GM21360 (cell line): ENCODE measurements at regions not wholly inside any gene's neighbourhood (a gene's known extent, or its start where the extent isn't known, plus 50 kb on each side); places are given as distances from the start of the nearest gene placed in this dataset.

Experiments used
- ATAC-seq: cut with Tn5 transposase; IDR thresholded peaks from one replicate; pipeline ENCODE4 v1.9.1; 2021; ENCODE audit warnings: mild to moderate bottlenecking, moderate library complexity; ENCODE audit not compliant: unreplicated experiment

DNA sequence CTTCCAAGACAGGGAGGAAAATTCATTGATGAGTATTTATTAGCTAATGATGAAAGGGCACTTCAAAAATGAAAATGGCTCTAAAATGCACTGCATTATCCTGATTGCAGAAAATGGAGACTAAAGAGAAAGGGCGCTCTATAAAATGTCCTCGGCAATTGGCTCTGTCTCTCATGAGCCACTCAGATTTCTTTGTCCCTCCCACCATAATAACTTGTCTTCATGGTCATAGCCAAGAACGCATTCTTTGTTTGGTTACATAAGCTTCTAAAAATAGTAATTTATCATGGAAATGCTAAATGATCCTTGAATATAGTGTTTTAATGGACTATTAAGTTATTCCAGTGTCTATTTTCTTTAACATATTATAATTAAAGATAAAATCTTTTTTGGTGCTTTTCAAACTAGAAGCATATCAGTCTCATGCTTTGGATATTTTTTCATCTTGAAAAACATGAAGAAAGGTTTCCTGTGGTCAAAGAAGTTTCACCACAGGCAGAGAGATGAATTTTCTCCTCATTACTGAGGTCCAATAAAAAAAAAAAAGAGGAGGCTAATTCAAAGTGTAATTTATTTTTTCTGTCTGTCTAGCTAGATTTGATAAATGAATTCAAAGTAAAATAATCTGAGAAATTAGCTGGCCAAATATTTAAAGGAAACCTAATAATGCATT lies 238.1 kb upstream of the BLID start:
- ATAC-seq = no peak

DNA sequence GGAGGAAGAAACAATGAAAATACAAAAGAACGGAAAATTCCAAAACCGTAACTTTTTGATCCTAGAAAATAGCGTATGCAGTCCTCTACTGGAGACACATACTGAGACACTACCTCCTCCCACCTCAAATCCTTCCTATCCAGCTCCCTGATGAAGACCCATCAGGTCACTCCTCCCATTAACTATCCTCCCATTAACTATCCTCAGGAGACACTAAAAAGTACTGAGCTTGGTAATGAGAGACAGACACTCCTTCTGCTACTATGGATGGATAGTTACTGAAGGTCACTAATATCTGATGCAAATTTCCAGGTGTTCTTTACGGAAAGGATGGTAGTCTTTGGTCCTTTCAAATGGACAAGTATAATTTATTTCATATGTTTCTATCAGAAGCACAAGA lies 237.5 kb upstream of the BLID start:
- no peak for ATAC-seq

DNA sequence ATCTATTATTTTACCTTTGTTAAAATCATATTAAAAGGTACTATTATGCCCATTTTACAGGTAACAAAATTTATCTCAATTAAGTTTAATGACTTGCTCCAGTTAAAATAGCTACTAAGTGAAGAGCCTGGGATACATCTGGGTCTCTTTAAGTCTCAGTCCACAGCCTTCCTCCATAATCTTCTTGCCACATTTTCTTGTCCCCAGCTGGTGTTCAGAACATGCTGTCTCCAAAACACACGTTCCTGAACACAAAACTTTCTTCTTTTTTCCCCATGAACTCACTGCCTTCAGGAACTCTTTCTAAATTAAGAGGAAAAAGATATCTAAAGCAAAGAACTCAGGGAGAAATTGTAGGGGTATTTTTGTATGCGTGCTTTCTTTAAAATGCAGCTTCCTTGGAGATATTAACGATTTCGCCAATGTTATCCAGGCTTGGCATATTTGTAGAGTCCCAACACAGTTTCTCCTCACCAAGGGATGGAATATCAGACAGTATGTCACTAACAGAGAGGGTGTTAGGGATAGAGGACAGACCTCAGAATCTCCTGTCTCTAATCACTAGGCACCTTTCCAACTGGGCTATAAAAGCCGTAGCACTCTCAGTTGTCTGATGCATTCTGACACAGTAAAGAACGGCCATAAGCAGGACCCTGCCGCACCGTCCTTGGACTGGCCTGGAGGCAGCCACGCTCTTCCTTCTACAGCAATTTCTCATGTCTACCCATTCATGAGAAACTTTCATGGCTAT lies 232.8 kb upstream of the BLID start:
- no peak for ATAC-seq

DNA sequence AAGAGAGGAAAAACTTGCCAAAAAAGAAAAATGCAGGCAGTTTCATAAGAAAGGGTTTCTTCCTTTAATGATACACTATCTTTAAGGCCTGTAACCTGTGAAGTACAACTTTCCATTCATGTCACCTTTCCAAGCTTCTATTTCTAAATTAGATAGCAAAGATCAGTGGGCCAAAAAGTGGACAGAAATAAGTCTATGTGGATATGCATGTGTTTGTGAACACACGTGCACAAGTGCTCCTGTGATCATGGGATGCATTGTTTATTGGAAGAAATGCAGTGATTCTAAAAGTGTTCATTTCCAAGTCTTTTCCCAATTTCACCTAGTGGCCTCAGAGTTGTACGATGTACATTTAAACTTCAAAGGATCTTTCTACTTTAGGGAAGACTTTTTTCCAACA lies 230.0 kb upstream of the BLID start:
- ATAC-seq = no peak

DNA sequence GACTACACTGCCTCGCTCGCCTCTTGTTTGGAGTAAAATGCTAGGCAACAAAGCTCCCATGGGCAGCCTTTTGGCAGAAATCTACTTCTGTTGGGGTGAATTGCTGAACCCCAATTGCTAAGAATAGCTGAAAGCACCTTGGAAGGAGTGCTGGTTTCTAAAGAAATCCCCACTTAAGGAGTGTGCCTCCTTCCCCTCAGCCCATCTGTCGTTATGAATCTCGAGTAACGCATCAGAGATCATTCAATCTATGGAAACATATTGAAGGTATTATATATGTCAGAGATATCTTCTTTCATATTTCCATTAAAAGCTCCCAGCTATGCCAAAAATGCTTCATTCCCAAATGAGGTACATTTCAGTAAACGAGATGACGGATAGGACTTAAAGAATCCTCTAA lies 229.6 kb upstream of the BLID start:
- no peak for ATAC-seq

DNA sequence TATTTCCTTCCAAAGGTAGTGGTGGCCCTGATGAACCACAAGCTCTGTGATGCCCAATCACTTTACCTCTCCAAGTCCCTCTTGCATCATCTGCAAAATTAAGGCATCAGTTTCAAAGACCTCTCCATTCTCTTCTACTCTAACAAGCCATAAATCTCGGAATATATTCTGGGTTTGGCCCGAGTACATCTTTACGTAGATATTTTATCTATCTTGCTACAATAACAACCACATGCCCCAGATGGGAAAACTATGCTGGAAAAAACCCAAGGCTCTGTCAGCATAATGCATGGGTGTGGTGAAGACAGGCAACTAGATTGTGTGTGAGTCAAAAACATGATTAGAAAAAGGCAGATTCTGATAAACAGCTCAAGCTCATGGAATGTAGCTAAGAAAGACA lies 228.2 kb upstream of the BLID start:
- no peak for ATAC-seq

DNA sequence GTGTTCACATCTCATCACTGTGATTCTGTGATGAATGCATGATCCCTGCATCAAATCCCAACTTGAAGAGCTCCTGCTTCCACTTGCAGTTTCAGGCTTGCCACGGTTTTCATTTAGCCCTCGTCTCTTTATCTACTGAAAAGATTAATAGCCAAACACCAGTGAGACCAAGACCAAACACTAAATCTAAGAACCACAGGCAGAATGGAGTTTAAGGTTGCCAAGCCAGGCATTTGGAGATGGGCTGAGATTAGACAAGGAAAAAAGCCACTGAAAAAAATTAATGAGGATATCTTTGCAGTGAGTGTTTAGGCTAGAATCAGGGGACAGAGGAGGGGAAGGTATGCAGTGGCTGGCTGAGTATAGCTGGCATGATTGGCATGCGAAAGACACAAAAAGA lies 227.2 kb upstream of the BLID start:
- no peak for ATAC-seq

DNA sequence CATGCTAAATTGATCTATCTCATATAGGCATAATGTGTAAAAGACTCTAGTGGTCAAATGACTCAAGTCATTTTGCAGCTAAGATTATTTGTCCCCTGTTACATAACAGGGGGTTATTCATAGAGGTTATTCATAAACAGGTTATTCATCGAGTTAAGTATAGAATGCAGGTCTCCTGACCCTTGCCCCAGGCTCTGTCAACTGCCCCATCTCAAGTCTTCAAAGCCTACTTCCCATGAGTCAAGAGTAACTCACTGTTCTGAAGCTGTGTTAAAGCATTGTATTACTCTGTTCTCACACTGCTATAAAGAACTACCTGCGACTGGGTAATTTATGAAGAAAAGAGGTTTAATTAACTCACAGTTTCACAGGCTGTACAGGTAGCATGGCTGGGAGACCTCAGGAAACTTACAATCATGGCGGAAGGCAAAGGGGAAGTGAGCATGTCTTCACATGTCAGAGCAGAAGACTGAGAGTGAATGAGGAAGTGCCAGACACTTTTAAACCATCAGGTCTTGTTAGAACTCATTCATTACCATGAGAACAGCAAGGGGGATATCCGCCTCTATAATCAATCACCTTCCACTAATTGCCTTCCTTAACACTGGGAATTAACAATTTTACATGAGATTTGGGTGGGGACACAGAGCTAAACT lies 226.2 kb upstream of the BLID start:
- ATAC-seq = no peak

DNA sequence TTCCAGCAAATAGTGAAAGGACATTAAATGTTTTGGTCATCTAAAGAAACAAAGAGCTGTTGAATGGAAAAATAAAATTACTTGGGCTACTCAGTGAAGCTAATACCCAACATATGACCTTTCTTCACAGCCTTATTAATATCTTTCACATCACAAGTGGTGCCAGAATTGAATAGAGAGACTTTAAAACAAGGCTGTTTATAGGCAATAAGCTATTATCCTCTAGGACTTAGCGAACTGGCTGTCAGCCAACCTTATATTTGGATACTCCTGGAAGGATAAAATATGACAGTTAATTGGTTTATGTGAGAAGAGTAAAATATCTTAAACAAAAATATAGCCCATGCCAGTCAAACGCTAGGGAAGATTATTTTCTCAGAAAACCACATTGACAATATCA lies 225.5 kb upstream of the BLID start:
- ATAC-seq = no peak

DNA sequence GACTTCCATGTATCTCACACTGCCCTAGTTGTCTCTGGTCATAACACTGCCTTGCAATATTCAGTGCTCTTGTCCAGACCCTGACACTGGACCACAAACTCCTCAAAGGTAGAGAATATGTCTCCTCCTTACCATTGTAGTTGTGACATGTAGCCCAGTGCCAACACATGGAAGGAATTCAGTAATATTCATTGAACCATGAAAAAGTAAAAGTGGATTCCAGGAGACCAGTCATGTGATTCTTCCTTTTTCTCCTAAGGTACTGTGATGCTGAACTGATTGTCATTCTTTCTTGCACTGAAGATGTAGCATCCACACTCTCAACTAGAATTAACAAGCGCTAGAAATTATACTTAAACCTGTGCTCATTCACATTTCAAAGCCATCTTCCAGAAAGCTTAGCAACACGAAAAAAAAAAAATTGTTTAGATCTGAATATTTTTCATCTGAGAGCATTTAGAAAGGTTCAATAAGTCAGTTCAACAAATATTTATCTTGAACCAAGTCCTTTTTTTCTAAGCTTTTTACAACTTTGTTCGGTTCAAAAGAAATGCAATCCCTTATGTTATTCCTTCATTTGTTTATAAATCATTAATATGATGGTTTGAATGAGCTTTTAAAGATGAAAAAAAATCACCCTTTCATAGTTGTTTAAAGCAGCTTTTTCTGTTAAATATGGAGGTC lies 224.7 kb upstream of the BLID start:
- no peak for ATAC-seq

DNA sequence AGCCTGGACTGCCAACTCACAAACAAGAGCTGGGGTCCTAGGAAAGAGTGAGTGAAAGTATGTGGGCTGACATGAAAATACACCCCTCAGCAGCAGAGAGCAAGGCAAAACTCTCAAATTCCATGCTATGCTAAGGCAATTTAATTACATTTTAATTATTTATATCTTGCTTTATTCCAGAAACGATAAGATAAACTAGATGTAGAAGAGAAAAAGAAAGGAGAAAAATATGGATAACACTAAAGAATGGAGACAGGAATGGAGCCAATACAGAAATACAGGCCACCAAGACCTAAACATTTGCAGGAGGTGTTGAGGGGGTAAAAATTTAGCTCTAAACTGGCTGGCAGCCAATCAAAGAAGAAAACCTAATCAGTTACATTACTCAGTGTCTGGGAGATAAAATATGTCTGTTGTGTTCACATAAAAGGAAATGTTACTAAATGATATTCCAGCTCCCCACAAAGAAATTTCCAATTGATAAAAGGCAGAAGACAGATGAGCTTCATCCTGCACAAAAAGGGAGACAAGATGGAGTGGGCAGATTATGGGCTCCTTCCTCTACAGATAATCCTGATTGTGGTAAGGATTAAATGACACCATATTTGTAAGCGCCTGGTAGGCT lies 223.5 kb upstream of the BLID start:
- no peak for ATAC-seq

DNA sequence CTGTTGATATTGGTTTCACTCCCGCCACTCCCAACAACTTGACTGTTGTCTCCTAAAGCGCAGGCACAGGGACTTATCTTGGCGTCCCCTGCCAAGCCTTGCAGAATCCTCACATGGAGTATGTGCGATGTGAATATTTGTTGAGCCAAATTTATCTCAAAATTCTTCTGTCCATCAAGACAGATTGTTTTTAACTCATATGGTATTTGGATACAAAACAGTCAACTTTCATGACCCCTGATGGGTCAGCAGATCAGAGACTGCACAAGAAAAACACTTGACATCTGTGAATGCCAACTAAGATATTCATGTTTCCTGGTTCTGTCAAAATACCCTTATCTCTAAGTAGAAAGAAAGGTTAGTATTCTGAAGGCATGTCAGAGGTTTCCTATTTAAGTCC lies 221.7 kb upstream of the BLID start:
- ATAC-seq = no peak

DNA sequence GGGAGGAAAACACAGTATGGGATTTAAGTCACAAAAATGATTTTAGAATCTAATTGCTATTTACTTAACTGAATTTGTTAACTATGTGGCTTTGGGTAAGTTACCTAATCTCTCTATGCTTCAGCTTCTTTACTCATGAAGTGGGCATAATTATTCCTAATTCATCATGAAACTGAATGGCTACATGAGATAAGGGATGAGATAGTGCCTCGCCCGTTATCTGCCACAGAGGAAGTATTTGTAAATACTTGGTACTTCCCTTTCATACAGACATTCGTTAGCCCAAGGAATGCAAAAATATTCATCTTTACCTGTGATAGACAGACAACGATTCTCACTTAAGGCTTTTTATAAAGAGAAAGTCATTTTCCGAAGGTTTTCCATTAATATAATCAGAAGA lies 221.2 kb upstream of the BLID start:
- ATAC-seq = no peak

DNA sequence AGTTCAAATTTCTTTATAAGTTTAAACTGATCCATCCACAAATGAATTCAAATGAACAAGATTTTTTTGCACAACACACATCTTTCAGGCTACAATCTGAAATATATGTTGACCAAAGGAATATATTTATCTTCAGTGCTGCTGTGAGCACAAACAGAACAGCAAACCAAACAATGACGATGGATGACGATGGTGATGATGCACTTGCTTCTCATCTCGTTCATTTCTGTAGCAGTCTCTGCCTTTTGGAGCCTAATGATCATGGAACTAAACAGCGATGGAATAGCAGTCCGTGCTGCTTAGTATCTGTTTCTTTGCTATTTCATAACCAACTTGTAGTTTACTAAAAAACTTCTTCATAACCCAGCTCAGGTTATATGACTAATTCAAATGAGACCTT lies 220.7 kb upstream of the BLID start:
- ATAC-seq = no peak

DNA sequence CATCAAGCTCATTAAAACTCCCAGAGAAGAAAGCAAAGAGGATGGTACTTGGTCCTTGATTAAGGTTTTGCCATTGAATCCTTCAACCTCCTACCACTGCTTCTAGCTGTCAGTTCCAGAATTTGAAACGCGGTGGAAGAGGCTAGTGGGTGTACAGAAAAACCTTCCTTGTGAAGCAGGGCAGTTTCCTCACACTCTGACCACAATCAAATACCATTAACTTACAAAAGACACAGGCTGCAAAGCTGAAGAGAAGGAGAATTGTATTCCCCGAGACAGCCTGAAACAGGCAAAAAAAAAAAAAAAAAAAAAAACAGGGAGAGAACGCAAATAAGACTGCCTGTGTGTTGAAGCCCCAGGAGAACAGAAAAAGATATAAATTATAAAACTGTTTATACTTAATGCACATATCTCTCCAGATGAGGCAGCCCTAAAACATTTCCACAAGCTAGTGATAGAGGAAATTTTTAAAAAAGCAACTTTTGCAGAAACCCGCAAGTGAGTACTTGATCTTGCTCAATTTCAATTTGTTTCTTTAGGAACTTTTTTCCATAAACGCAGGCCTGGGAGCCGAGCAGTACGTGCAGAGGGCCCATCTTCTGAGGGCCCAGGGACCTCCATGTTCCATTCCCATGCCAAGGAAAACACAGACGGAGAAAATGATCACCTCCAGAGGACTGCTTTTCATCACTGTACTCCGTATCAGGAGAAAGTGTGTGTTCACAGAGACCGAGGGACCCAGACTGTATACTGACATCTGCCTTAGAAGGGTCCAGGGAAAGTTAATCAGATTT lies 218.7 kb upstream of the BLID start:
- no peak for ATAC-seq

DNA sequence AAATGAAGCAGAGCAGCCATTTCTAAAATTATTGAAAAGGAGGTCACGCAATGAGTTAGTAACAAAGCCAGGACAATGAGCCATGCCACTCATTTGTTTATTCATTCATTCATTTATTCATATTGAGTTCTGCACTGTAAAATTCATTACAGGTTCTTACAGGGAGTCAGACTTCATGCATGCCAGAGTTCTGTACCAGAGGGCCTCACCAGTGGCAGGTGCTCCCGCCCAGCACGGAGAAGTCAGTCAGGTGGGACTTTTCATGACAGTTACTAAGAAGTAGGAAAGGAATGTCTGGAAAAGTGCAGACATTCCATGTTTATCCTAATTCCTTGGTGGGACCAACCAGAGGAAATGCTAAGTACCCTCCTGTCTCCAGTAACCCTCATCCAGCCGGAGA lies 217.5 kb upstream of the BLID start:
- no peak for ATAC-seq

DNA sequence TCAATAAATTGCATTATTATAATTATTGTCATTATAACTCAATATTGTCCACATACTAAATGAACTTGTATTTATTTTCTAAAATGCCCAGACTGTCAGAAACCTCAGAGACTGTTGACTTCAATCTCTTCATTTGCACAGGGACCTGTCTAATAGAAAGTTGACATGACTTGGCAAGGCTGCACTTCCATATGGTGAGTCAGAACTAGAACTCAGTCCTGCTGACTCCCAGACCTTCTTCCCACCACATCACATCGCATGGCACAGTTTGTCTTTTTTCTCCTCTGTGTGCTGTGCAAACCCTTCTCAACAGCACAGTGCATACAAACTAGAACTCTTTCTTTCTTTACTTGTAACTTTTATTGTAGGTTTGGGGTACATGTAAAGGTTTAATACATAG lies 215.1 kb upstream of the BLID start:
- no peak for ATAC-seq

DNA sequence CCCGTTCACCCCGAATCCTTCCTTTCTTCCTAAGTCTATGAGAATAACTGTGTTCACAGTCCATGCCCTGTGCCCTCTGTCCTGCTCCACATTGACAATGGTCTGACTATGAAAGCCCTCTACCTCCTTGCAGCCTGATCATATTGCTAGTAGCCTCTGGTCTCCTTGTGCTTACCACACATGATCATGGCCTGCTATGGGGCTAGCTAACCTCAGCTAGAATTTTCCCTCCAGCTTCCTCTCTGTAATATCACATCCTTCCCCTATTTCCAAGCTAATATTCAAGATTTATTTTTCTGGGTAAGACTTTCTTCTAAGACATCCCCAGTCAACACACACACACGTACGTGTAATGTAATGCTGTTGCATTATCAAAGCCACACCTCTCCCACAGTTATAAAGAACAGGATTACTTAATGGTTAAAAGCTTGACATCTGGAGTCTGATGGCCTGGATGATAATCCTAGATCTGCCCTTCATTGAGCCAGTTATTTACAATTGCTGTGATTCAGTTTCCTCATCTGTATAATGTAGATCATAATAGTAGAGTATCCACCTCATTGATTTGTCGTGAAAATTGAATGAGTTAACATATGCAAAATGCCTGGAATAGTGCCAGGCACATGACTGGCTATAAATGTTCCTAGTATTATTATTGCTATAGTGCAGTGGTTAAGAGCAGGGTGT lies 214.4 kb upstream of the BLID start:
- no peak for ATAC-seq

DNA sequence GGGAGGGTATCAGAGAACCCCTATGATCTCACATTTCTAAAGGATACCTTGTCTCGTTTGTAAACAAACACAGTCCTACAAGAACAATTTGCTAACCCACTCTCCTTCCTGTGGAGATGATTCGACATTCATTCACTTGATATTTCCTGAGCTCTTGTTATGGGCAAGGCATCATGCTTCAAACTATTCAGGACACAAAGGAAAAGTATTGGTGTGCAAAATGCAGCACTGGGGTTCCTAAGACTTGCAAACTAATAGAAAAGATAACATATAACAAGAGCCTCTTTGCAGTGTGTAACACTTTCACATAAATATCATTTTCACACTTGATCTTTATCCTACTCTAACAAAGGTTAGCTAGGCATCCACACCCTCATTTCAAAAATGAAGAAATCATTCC lies 211.5 kb upstream of the BLID start:
- no peak for ATAC-seq
